ENCODE measurements at regions not wholly inside any gene's neighbourhood (a gene's known extent, or its start where the extent isn't known, plus 50 kb on each side); places are given as distances from the start of the nearest gene placed in this dataset.

GRCh38 chr7:91651986-91652385 lies 228.5 kb downstream of the MTERF1 start:
- in situ Hi-C loops (cut with MboI; ENCODE audit: low pct_unique_long_range_greater_than_20kb, low sequenced_read_pairs, unreplicated experiment) = no loop called here
- DNase-seq (ENCODE audit: low spot score) = no peak
- TF ChIP-seq CTCF (IDR thresholded peaks at IDR 0.05; ENCODE audit: extremely low read depth, insufficient read depth, missing control alignments) = no peak

- in situ Hi-C loops (cut with MboI; ENCODE audit: low pct_unique_long_range_greater_than_20kb, low sequenced_read_pairs, unreplicated experiment) = no loop called here
- no peak for DNase-seq (ENCODE audit: low spot score)
- no peak for TF ChIP-seq CTCF (IDR thresholded peaks at IDR 0.05; ENCODE audit: extremely low read depth, insufficient read depth, missing control alignments)
Observed at GRCh38 chr7:91653286-91653685, 227.2 kb downstream of the MTERF1 start.

- TF ChIP-seq CTCF (IDR thresholded peaks at IDR 0.05; ENCODE audit: extremely low read depth, insufficient read depth, missing control alignments) = no peak
- in situ Hi-C loops (cut with MboI; ENCODE audit: low pct_unique_long_range_greater_than_20kb, low sequenced_read_pairs, unreplicated experiment) = no loop called here
Observed at GRCh38 chr7:91655656-91656055, 224.8 kb downstream of the MTERF1 start.

DNA sequence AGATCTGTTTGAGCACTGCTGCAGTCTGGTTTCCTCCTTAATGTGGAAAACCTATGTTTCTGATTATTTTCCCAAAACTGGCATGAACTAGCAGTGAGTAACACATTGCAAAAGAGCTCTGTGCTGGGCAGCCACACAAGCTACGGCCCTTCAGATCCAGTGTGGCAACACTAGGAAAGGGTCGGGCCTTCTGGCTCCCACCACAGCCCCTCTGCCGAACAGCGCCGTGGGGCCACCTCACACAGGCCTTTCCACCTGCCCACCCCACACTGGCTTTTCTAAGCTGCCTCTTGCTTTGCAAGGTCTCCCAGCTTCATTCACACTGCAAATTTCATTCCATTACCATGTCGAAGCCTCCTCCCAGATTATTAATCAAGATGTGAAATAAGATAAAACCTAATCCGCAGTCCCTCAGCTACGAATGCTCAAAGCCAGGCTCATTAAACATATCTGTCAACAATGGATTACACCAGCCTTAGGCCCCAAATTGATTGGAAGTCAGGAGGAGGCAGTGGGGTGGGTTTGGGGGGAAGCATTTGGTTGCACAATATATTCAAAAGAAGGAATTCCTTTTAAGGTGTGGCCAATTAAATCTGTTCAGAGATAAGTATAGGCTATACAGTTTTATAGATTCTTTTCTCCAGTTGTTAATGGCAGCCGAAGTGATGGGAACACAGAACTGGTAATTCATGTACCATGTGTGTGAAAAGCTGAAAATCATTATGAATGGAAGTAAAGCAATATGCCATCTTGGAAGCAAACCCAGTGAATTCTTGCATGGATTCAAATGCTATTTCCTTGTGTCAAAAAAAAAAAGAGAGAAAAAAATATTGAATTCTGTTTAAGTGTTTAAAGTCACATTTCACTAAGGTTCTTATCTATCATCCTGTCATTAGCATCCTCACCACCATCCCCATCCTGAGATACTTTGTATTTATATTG lies 223.7 kb downstream of the MTERF1 start:
- in situ Hi-C loops (cut with MboI; ENCODE audit: low pct_unique_long_range_greater_than_20kb, low sequenced_read_pairs, unreplicated experiment) = no loop called here
- DNase-seq (ENCODE audit: low spot score) = no peak
- no peak for TF ChIP-seq CTCF (IDR thresholded peaks at IDR 0.05; ENCODE audit: extremely low read depth, insufficient read depth, missing control alignments)

More at GRCh38 chr7:91655656-91656055, 224.8 kb downstream of the MTERF1 start:
- DNase-seq (ENCODE audit: low spot score) = no peak

- TF ChIP-seq CTCF (IDR thresholded peaks at IDR 0.05; ENCODE audit: extremely low read depth, insufficient read depth, missing control alignments) = no peak
- in situ Hi-C loops (cut with MboI; ENCODE audit: low pct_unique_long_range_greater_than_20kb, low sequenced_read_pairs, unreplicated experiment) = no loop called here
- no peak for DNase-seq (ENCODE audit: low spot score)
Observed at GRCh38 chr7:91657483-91658071, 222.9 kb downstream of the MTERF1 start.

- no peak for DNase-seq (ENCODE audit: low spot score)
- no peak for TF ChIP-seq CTCF (IDR thresholded peaks at IDR 0.05; ENCODE audit: extremely low read depth, insufficient read depth, missing control alignments)
- in situ Hi-C loops (cut with MboI; ENCODE audit: low pct_unique_long_range_greater_than_20kb, low sequenced_read_pairs, unreplicated experiment) = no loop called here
Observed at GRCh38 chr7:91659096-91659495, 221.4 kb downstream of the MTERF1 start.
